GM21381 (cell line): ENCODE measurements at regions not wholly inside any gene's neighbourhood (a gene's known extent, or its start where the extent isn't known, plus 50 kb on each side); places are given as distances from the start of the nearest gene placed in this dataset.

Experiments used
- ATAC-seq: cut with Tn5 transposase; IDR thresholded peaks from one replicate; pipeline ENCODE4 v1.9.1; 2021; ENCODE audit warnings: mild to moderate bottlenecking, moderate library complexity; ENCODE audit not compliant: unreplicated experiment

DNA sequence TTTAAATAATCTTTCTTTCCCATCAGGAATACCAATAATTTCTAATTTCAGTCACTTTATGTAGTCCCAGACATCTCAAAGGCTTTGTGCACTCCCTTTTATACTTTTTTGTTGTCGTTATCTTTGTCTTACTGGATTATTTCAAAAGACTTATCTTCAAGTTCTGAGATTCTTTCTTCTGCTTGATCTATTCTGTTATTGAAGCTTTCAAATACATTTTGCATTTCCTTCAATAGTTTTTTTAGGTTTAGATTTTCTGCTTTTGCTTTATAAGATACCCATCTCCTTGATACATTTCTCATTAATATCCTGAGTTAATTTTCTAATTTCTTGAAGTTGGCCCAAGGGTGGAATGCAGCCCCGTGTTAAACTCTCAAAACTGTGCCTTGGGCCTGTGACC is 432.4 kb downstream of the RIT2 start:
- ATAC-seq = no peak

DNA sequence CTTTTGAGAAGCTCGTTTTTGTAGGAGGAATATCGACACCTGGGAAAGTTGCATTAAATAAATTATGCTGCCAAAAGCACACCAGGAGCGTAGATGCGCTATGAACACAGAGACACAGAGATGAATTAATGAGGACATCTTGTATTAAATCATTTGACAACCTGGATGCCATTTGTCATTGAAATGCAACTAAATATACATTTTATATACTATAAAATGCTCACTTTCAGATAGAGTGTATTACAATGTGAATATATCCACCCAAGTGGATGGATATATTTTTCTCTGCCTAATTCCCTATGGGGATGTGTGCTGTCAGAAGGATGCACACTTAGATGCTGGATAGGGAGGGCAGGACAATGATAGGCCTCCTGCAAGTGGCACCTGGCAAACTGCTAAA is 426.2 kb downstream of the RIT2 start:
- ATAC-seq = no peak
